HCT116 (cell line): ENCODE measurements at regions not wholly inside any gene's neighbourhood (a gene's known extent, or its start where the extent isn't known, plus 50 kb on each side); places are given as distances from the start of the nearest gene placed in this dataset.

Experiments used
- ATAC-seq: fragments of 200-7000 bp; cut with Tn5 transposase; 2 replicates; pipeline ENCODE4 v1.9.1; 2020; ENCODE audit warnings: mild to moderate bottlenecking, moderate library complexity
- BruUV-seq: library from RNA; stranded (reverse); fragments of 400-500 nt; replicated peaks from 2 replicates; lab custom pipeline; 2021; lab: Mats Ljungman, UMichigan
- CTCF ChIA-PET: fragments of 300-600 bp; sonication (Branson Sonifier 250); formaldehyde crosslinking; loops from one replicate; lab custom pipeline; 2021; ENCODE audit warnings: antibody characterized with exemption; lab: Charles Lee
- POLR2A ChIA-PET: fragments of 300-600, 350-600 bp; sonication (Branson Sonifier 250); formaldehyde crosslinking; loops from one replicate; lab custom pipeline; 2021; ENCODE audit warnings: antibody characterized with exemption; lab: Charles Lee
- RAD21 ChIA-PET, 2 experiments: fragments of 300-600 bp; sonication (Branson Sonifier 250); formaldehyde crosslinking; loops; one replicate each; lab custom pipeline; 2023; ENCODE audit warnings: low total read pairs in 2 of 2; ENCODE audit not compliant: uncharacterized antibody in 2 of 2, unreplicated experiment in 2 of 2, low non-redundant PET in 1 of 2; lab: Charles Lee
- DNase-seq: peaks from one replicate; pipeline ENCODE4 v3.0.0-alpha.2; 2010; ENCODE audit warnings: low read depth, low spot score
- H2AFZ ChIP-seq: fragments of 200-600 bp; shearing (Covaris generic), sonication (generic); 2 replicates; pipeline ENCODE4 v1.6.1; 2017; ENCODE audit warnings: low read depth, mixed run types, mixed read lengths, antibody characterized with exemption, low read length; ENCODE audit not compliant: poor library complexity, severe bottlenecking
- H3K27ac ChIP-seq: 2 replicates; pipeline ENCODE4 v1.5.1; 2012; ENCODE audit warnings: low read depth, low read length
- H3K27me3 ChIP-seq: fragments of 200-600 bp; sonication (generic); 2 replicates; pipeline ENCODE4 v1.6.1; 2016; ENCODE audit warnings: mixed run types, low read length, mixed read lengths; ENCODE audit not compliant: insufficient read depth
- H3K36me3 ChIP-seq, 2 experiments: fragments of 200-500 bp in 1 of 2; fragments of 200-600 bp in 1 of 2; sonication (Bioruptor generic) in 1 of 2; sonication (generic) in 1 of 2; 2 replicates each; pipeline versions ENCODE4 v1.5.1 to v1.6.1; 2014 to 2016; ENCODE audit warnings: low read length in 2 of 2, inconsistent platforms in 1 of 2, mixed read lengths in 1 of 2, mixed run types in 1 of 2; ENCODE audit not compliant: insufficient read depth in 2 of 2, control insufficient read depth in 1 of 2
- H3K4me1 ChIP-seq, 2 experiments: fragments of 200-600 bp in 1 of 2; sonication (generic) in 1 of 2; 2 replicates each; pipeline versions ENCODE4 v1.5.1 to v1.6.1; 2012 to 2017; ENCODE audit warnings: low read length in 2 of 2, inconsistent platforms in 1 of 2, mild to moderate bottlenecking in 1 of 2, mixed read lengths in 1 of 2, mixed run types in 1 of 2, moderate library complexity in 1 of 2; ENCODE audit not compliant: insufficient read depth in 2 of 2, control insufficient read depth in 1 of 2
- H3K4me2 ChIP-seq: fragments of 200-600 bp; sonication (generic); 2 replicates; pipeline ENCODE4 v1.6.1; 2017; ENCODE audit warnings: mixed run types, low read length, mixed read lengths
- H3K4me3 ChIP-seq, 2 experiments: fragments of 200-600 bp in 1 of 2; sonication (generic) in 1 of 2; replicated peaks in 1 of 2; 2 replicates each; pipeline ENCODE4 v1.5.1; 2011 to 2016; ENCODE audit warnings: low read length in 2 of 2, control low read depth in 1 of 2, low read depth in 1 of 2, mild to moderate bottlenecking in 1 of 2, mixed read lengths in 1 of 2, mixed run types in 1 of 2
- H3K79me2 ChIP-seq: fragments of 200-600 bp; sonication (generic); 2 replicates; pipeline ENCODE4 v1.6.1; 2017; ENCODE audit warnings: mild to moderate bottlenecking, mixed run types, low read length, moderate library complexity, mixed read lengths; ENCODE audit not compliant: insufficient read depth
- H3K9ac ChIP-seq: fragments of 200-600 bp; sonication (generic); 2 replicates; pipeline ENCODE4 v1.6.1; 2016; ENCODE audit warnings: low read length, mixed read lengths
- H3K9me2 ChIP-seq: fragments of 200-600 bp; sonication (generic), shearing (Covaris generic); 2 replicates; pipeline ENCODE4 v1.6.1; 2017; ENCODE audit warnings: mixed run types, mild to moderate bottlenecking, moderate library complexity; ENCODE audit not compliant: insufficient read depth
- H3K9me3 ChIP-seq, 2 experiments: fragments of 200-500 bp in 1 of 2; fragments of 200-600 bp in 1 of 2; sonication (Bioruptor generic) in 1 of 2; sonication (generic) in 1 of 2; 2 replicates each; pipeline ENCODE4 v1.6.1; 2014 to 2017; ENCODE audit warnings: low read length in 2 of 2, mixed read lengths in 2 of 2, inconsistent platforms in 1 of 2, low read depth in 1 of 2, mild to moderate bottlenecking in 1 of 2, mixed run types in 1 of 2, moderate library complexity in 1 of 2; ENCODE audit not compliant: control insufficient read depth in 1 of 2, insufficient read depth in 1 of 2
- H4K20me1 ChIP-seq: fragments of 200-600 bp; sonication (generic), shearing (Covaris generic); 2 replicates; pipeline ENCODE4 v1.6.1; 2017; ENCODE audit warnings: mixed run types, mild to moderate bottlenecking, moderate library complexity; ENCODE audit not compliant: insufficient read depth
- CBX3 ChIP-seq: IDR thresholded peaks from 2 replicates; pipeline ENCODE4 v1.6.1; 2012; ENCODE audit warnings: low read depth
- EGR1 ChIP-seq: IDR thresholded peaks from 2 replicates; pipeline ENCODE4 v1.6.1; 2012; ENCODE audit warnings: low read depth
- ELF1 ChIP-seq: IDR thresholded peaks from 2 replicates; pipeline ENCODE4 v1.6.1; 2012; ENCODE audit warnings: low read depth, borderline replicate concordance
- EZH2phosphoT487 ChIP-seq: fragments of 200-600 bp; IDR thresholded peaks from 2 replicates; pipeline ENCODE4 v1.6.1; 2018; ENCODE audit warnings: antibody characterized with exemption, borderline replicate concordance
- POLR2A ChIP-seq: IDR thresholded peaks from 2 replicates; pipeline ENCODE4 v1.7.0; 2011; ENCODE audit warnings: borderline replicate concordance; ENCODE audit not compliant: insufficient read depth, insufficient read length; ENCODE audit errors: extremely low read depth
- POLR2AphosphoS5 ChIP-seq: IDR thresholded peaks from 2 replicates; pipeline ENCODE4 v1.6.1; 2011; ENCODE audit warnings: mild to moderate bottlenecking, low read depth, low read length, moderate library complexity
- SP1 ChIP-seq: IDR thresholded peaks from 2 replicates; pipeline ENCODE4 v1.6.1; 2012; ENCODE audit warnings: low read depth
- SRF ChIP-seq: IDR thresholded peaks from 2 replicates; pipeline ENCODE4 v1.6.1; 2012; ENCODE audit warnings: low read depth
- TCF7L2 ChIP-seq: IDR thresholded peaks from 2 replicates; pipeline ENCODE4 v1.7.0; 2011; ENCODE audit warnings: borderline replicate concordance, inconsistent platforms; ENCODE audit not compliant: insufficient read depth, insufficient read length; ENCODE audit errors: extremely low read depth
- YY1 ChIP-seq: IDR thresholded peaks from 2 replicates; pipeline ENCODE4 v1.6.1; 2011; ENCODE audit warnings: low read length, low read depth, moderate library complexity, mild to moderate bottlenecking; ENCODE audit not compliant: insufficient replicate concordance; ENCODE audit errors: extremely low read depth
- ZFX ChIP-seq: fragments of 450-650 bp; IDR thresholded peaks from 2 replicates; pipeline ENCODE4 v1.6.1; 2017
- ZNF274 ChIP-seq: fragments of 200-500 bp; sonication (Bioruptor generic); IDR thresholded peaks from 2 replicates; pipeline ENCODE4 v1.6.1; 2014; ENCODE audit warnings: mild to moderate bottlenecking, low read depth, low read length, inconsistent platforms
- intact Hi-C: fragments of 100-400 bp; cut with micrococcal nuclease; formaldehyde crosslinking; loops from 2 replicates; pipeline ENCODE4 v1.10.0; 2022
- TF ChIP-seq, protein P1 (sequence below): IDR thresholded peaks from 2 replicates; pipeline ENCODE4 v1.6.1; 2012
- TF ChIP-seq, protein P2 (sequence below): IDR thresholded peaks from 2 replicates; pipeline ENCODE4 v1.6.1; 2012

DNA sequence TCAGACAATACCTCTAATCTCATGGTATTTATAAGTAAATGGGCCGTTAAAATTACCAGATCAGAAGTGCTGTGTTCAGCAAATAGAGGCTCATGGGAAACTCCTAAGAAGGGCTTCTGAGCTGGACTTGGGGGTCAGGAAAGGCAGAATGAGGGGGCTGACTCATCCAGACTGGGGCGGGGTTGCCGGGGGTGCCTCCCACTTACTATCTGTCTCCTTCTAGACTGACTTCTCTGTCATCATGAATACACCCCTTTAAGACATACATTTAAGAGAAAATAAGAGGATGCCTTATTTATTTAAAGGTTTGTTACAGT lies 96.0 kb upstream of the ERRFI1 start:
- BruUV-seq, result no TSS peak
- no peaks in the 10 kb centered on the region for H3K79me2 ChIP-seq
- H3K4me2 ChIP-seq, result peak overlapping the region; percentile 63
- TF ChIP-seq POLR2AphosphoS5, result peak; percentile 27; the same call in 1 of the 2 replicates
- no peak for TF ChIP-seq EZH2phosphoT487
- TF ChIP-seq, all 23 proteins: peak for 1
- Histone ChIP-seq H3K27ac (peak overlapping the region; percentile 99), H3K36me3 (no peaks in the 10 kb centered on the region), H3K9me3 (no peaks in the 10 kb centered on the region), H3K9me2 (no peaks in the 10 kb centered on the region), H3K4me3 (no peak overlapping the region), H3K9ac (peak overlapping the region; percentile 61), H4K20me1 (no peaks in the 10 kb centered on the region), H3K4me1 (peaks cover 68 to 80% of the 10 kb centered on the region in 2 experiments), H2AFZ (no peak overlapping the region), H3K27me3 (no peaks in the 10 kb centered on the region)
- intact Hi-C loops, result no loop called here
- ATAC-seq (peak; percentile 30), DNase-seq (no peak)
- RAD21 ChIA-PET, result interaction anchor here (0.9 to 1.6 kb wide), 3 partner anchors 44 to 81 kb away, joined by 3 to 8 read pairs (median 3); no protein-coding TSS in a partner anchor
- POLR2A ChIA-PET, result interaction anchor here (0.8 to 5.3 kb wide), 16 partner anchors 11 to 94 kb away, joined by 3 to 61 read pairs (median 5); no protein-coding TSS in a partner anchor
- CTCF ChIA-PET, result interaction anchor here (1.2 to 2.2 kb wide), 3 partner anchors 12 to 192 kb away, joined by 4 to 6 read pairs (median 4); no protein-coding TSS in a partner anchor

DNA sequence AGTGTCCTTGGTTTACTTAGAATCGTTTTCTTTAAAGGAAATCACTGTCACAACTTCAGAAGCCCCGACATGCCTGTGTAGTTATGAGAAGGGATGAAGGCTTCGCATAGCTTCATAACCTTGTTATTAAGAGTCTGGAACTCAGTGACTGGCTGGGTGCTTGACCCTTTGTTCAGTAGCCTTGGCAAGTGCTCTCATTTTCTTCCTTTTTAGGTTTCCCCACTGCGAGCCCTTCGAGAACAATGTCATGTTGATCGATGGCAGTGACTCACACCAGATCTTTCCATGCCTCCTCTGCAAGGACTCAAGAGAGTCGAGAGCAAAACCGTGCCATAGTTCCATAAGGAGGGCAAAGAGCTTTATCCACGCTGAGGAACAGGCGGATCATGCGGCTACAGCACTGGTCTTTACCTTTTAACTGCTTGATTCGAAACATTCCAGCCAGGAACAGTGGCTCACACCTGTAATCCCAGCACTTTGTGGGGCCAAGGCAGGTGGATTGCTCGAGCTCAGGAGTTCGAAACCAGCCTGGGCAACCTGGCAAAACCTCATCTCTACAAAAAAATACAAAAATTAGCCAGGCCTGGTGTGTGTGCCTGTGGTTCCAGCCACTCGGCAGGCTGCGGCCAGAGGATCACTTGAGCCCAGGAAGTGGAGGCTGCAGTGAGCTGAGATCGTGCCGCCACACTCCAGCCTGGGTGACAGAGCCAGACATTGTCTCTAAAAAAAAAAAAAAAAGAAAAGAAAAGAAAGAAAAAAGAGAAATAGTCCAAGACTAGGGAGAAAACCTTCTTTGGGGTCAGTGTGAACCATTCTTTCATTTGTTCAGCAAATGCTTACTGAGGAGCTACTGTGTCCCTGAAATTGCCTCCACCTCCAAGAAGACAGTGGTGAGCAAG lies 95.4 kb upstream of the ERRFI1 start:
- H3K27ac ChIP-seq, result peak overlapping the region; percentile 99
- H3K9me3 ChIP-seq, result no peaks in the 10 kb centered on the region
- H3K36me3 ChIP-seq, result no peaks in the 10 kb centered on the region
- peak; percentile 65 for ATAC-seq
- POLR2A ChIA-PET, result interaction anchor here (0.8 to 5.3 kb wide), 18 partner anchors 12 to 93 kb away, joined by 3 to 61 read pairs (median 5); no protein-coding TSS in a partner anchor
- TSS peak; percentile 65 for BruUV-seq
- DNase-seq, result peak; percentile 95
- H3K4me3 ChIP-seq, result peak overlapping the region in 1 of 2 experiments; percentile 15; a peak in 1 of 4 replicates
- intact Hi-C loops, result loop anchor here (1.0 kb wide), 1 partner anchor 73 kb away; no protein-coding TSS in a partner anchor
- H3K27me3 ChIP-seq, result no peaks in the 10 kb centered on the region
- H3K9me2 ChIP-seq, result no peaks in the 10 kb centered on the region
- H3K9ac ChIP-seq, result peak overlapping the region; percentile 61
- CTCF ChIA-PET, result interaction anchor here (1.2 to 2.2 kb wide), 3 partner anchors 13 to 192 kb away, joined by 4 to 6 read pairs (median 4); no protein-coding TSS in a partner anchor
- TF ChIP-seq, protein P1, sequence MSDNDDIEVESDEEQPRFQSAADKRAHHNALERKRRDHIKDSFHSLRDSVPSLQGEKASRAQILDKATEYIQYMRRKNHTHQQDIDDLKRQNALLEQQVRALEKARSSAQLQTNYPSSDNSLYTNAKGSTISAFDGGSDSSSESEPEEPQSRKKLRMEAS, result no peak
- no peak for TF ChIP-seq ELF1
- TF ChIP-seq SRF, result no peak
- peak; percentile 66 for TF ChIP-seq YY1
- TF ChIP-seq EGR1, result no peak
- no peak for TF ChIP-seq ZNF274
- no peak for TF ChIP-seq CBX3
- no peak for TF ChIP-seq POLR2A
- peak; percentile 65 for TF ChIP-seq POLR2AphosphoS5
- peak; percentile 97 for TF ChIP-seq TCF7L2
- no peak for TF ChIP-seq ZFX
- TF ChIP-seq, protein P2, sequence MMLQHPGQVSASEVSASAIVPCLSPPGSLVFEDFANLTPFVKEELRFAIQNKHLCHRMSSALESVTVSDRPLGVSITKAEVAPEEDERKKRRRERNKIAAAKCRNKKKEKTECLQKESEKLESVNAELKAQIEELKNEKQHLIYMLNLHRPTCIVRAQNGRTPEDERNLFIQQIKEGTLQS, result no peak
- no peak for TF ChIP-seq SP1
- no peaks in the 10 kb centered on the region for H3K79me2 ChIP-seq
- no peaks in the 10 kb centered on the region for H4K20me1 ChIP-seq
- RAD21 ChIA-PET, result interaction anchor here (0.6 to 1.6 kb wide), 11 partner anchors 24 to 93 kb away, joined by 3 to 8 read pairs (median 3); no protein-coding TSS in a partner anchor
- no peak overlapping the region for H2AFZ ChIP-seq
- H3K4me2 ChIP-seq, result peak overlapping the region; percentile 63
- H3K4me1 ChIP-seq, result peaks cover 73 to 83% of the 10 kb centered on the region in 2 experiments
